OCI-LY7 (cell line): ENCODE measurements at regions not wholly inside any gene's neighbourhood (a gene's known extent, or its start where the extent isn't known, plus 50 kb on each side); places are given as distances from the start of the nearest gene placed in this dataset.

Source experiments
- EZH2phosphoT487 ChIP-seq: fragments of 200-600 bp; sonication (generic); IDR thresholded peaks from 2 replicates; pipeline ENCODE4 v1.6.1; 2018; ENCODE audit warnings: low read depth, borderline replicate concordance, mild to moderate bottlenecking, mixed run types, antibody characterized with exemption, low read length, moderate library complexity, mixed read lengths
- TF ChIP-seq, protein P1 (sequence below): fragments of 200-600 bp; sonication (generic); conservative IDR thresholded peaks from 2 replicates; pipeline ENCODE4 v1.5.1; 2014; ENCODE audit warnings: mild to moderate bottlenecking, antibody characterized with exemption, low read length, moderate library complexity, mixed read lengths

DNA sequence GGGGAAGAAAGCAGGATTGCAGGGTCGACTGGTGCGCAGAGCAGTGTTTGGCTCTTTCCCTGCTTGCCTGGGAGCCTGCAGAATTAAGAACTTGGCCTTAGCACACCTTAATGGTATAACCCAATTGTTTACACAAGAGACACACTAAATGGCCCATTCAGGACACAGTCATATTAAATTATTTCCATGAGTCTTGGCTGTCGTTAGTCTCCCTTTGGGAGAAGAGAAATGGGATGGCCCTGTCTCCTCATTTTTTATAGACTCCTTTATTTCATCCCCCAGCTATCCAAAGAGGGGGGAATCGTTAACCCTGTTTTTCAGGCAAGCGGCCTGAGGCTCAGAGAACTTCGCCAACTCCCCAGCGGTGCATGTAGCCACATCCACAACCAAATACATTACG lies 282.5 kb downstream of the SUCLA2 start:
- TF ChIP-seq, protein P1, sequence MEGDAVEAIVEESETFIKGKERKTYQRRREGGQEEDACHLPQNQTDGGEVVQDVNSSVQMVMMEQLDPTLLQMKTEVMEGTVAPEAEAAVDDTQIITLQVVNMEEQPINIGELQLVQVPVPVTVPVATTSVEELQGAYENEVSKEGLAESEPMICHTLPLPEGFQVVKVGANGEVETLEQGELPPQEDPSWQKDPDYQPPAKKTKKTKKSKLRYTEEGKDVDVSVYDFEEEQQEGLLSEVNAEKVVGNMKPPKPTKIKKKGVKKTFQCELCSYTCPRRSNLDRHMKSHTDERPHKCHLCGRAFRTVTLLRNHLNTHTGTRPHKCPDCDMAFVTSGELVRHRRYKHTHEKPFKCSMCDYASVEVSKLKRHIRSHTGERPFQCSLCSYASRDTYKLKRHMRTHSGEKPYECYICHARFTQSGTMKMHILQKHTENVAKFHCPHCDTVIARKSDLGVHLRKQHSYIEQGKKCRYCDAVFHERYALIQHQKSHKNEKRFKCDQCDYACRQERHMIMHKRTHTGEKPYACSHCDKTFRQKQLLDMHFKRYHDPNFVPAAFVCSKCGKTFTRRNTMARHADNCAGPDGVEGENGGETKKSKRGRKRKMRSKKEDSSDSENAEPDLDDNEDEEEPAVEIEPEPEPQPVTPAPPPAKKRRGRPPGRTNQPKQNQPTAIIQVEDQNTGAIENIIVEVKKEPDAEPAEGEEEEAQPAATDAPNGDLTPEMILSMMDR, result no peak
- no peak for TF ChIP-seq EZH2phosphoT487
